GM19463 (cell line): ENCODE measurements at regions not wholly inside any gene's neighbourhood (a gene's known extent, or its start where the extent isn't known, plus 50 kb on each side); places are given as distances from the start of the nearest gene placed in this dataset.
"Not testable (repeated sequence)": the region's sequence is repeated elsewhere in the genome, so short reads cannot be mapped to it uniquely, and the experiment has no call there.

Experiments
- ATAC-seq: cut with Tn5 transposase; IDR thresholded peaks from one replicate; pipeline ENCODE4 v1.9.1; 2021; ENCODE audit warnings: mild to moderate bottlenecking, moderate library complexity; ENCODE audit not compliant: unreplicated experiment

GRCh38 chr7:49099587-49100326 lies 175.4 kb downstream of the CDC14C start:
- ATAC-seq: no peak

GRCh38 chr7:49100908-49101740 lies 176.8 kb downstream of the CDC14C start:
- not testable (repeated sequence) for ATAC-seq

- no peak for ATAC-seq
Observed at GRCh38 chr7:49102411-49102810, 178.1 kb downstream of the CDC14C start.

GRCh38 chr7:49111706-49112105 lies 187.4 kb downstream of the CDC14C start:
- no peak for ATAC-seq

- no peak for ATAC-seq
Observed at GRCh38 chr7:49112222-49112621, 187.9 kb downstream of the CDC14C start.

- no peak for ATAC-seq
Observed at GRCh38 chr7:49112647-49113046, 188.3 kb downstream of the CDC14C start.

GRCh38 chr7:49119706-49120105 lies 195.4 kb downstream of the CDC14C start:
- no peak for ATAC-seq

GRCh38 chr7:49125246-49125645 lies 200.9 kb downstream of the CDC14C start:
- no peak for ATAC-seq

- ATAC-seq: no peak
Observed at GRCh38 chr7:49127359-49127913, 203.1 kb downstream of the CDC14C start.

- no peak for ATAC-seq
Observed at GRCh38 chr7:49137978-49138377, 213.6 kb downstream of the CDC14C start.

- ATAC-seq: no peak
Observed at GRCh38 chr7:49150486-49150885, 226.1 kb downstream of the CDC14C start.

- no peak for ATAC-seq
Observed at GRCh38 chr7:49151146-49151545, 226.8 kb downstream of the CDC14C start.

- ATAC-seq: no peak
Observed at GRCh38 chr7:49158321-49158720, 234.0 kb downstream of the CDC14C start.

GRCh38 chr7:49159536-49159935 lies 235.2 kb downstream of the CDC14C start:
- no peak for ATAC-seq

- no peak for ATAC-seq
Observed at GRCh38 chr7:49166441-49166840, 242.1 kb downstream of the CDC14C start.

GRCh38 chr7:49172639-49173038 lies 248.3 kb downstream of the CDC14C start:
- ATAC-seq: no peak

GRCh38 chr7:49174396-49174795 lies 250.0 kb downstream of the CDC14C start:
- ATAC-seq: no peak

- no peak for ATAC-seq
Observed at GRCh38 chr7:49187543-49188268, 263.4 kb downstream of the CDC14C start.

GRCh38 chr7:49228426-49229098 lies 304.2 kb downstream of the CDC14C start:
- no peak for ATAC-seq

- ATAC-seq: no peak
Observed at GRCh38 chr7:49229246-49229645, 304.9 kb downstream of the CDC14C start.

- no peak for ATAC-seq
Observed at GRCh38 chr7:49243521-49243920, 319.2 kb downstream of the CDC14C start.
